H9 (cell line): ENCODE measurements at regions not wholly inside any gene's neighbourhood (a gene's known extent, or its start where the extent isn't known, plus 50 kb on each side); places are given as distances from the start of the nearest gene placed in this dataset.

Source experiments
- DNase-seq: peaks from one replicate; pipeline ENCODE4 v3.0.0-alpha.2; 2017
- H2AFZ ChIP-seq: one replicate; pipeline ENCODE4 v1.6.1; 2013; ENCODE audit warnings: mild to moderate bottlenecking, low read length, control low read depth, moderate library complexity
- H2AK5ac ChIP-seq: 2 replicates; pipeline ENCODE4 v1.6.1; 2013; ENCODE audit warnings: low read length, control low read depth, mixed read lengths; ENCODE audit not compliant: insufficient read length
- H2BK120ac ChIP-seq: one replicate; pipeline ENCODE4 v1.6.1; 2013; ENCODE audit warnings: low read depth, mild to moderate bottlenecking, low read length, control low read depth, inconsistent platforms; ENCODE audit not compliant: poor library complexity, severe bottlenecking
- H2BK12ac ChIP-seq: 2 replicates; pipeline ENCODE4 v1.6.1; 2013; ENCODE audit warnings: low read length, control low read depth, mixed read lengths, low read depth; ENCODE audit not compliant: insufficient read length
- H2BK15ac ChIP-seq: 2 replicates; pipeline ENCODE4 v1.6.1; 2013; ENCODE audit warnings: low read depth, low read length, control low read depth
- H2BK20ac ChIP-seq: one replicate; pipeline ENCODE4 v1.6.1; 2013; ENCODE audit warnings: low read depth, mild to moderate bottlenecking, low read length, control low read depth, inconsistent platforms; ENCODE audit not compliant: poor library complexity, severe bottlenecking
- H2BK5ac ChIP-seq: 2 replicates; pipeline ENCODE4 v1.6.1; 2013; ENCODE audit warnings: low read length, control low read depth, mixed read lengths; ENCODE audit not compliant: insufficient read length
- H3K14ac ChIP-seq: 2 replicates; pipeline ENCODE4 v1.6.1; 2013; ENCODE audit warnings: low read length, control low read depth; ENCODE audit not compliant: insufficient read depth
- H3K18ac ChIP-seq: 2 replicates; pipeline ENCODE4 v1.6.1; 2013; ENCODE audit warnings: low read depth, mild to moderate bottlenecking, mixed read lengths, low read length, control low read depth; ENCODE audit not compliant: insufficient read length
- H3K23ac ChIP-seq: 2 replicates; pipeline ENCODE4 v1.6.1; 2013; ENCODE audit warnings: low read length, control low read depth, mixed read lengths, low read depth; ENCODE audit not compliant: insufficient read length
- H3K23me2 ChIP-seq: 2 replicates; pipeline ENCODE4 v1.6.1; 2013; ENCODE audit warnings: low read depth, mild to moderate bottlenecking, mixed read lengths, low read length, control low read depth; ENCODE audit not compliant: insufficient read length, poor library complexity, severe bottlenecking
- H3K27ac ChIP-seq: 2 replicates; pipeline ENCODE4 v1.5.1; 2013; ENCODE audit warnings: low read length, control low read depth, mixed read lengths, low read depth; ENCODE audit not compliant: insufficient read length
- H3K27me3 ChIP-seq: 2 replicates; pipeline ENCODE4 v1.6.1; 2013; ENCODE audit warnings: low read length, control low read depth, inconsistent platforms; ENCODE audit not compliant: insufficient read depth
- H3K4ac ChIP-seq: 2 replicates; pipeline ENCODE4 v1.6.1; 2013; ENCODE audit warnings: low read depth, mild to moderate bottlenecking, control low read depth, inconsistent platforms, low read length, moderate library complexity
- H3K4me1 ChIP-seq: 2 replicates; pipeline ENCODE4 v1.6.1; 2013; ENCODE audit warnings: low read length, control low read depth, inconsistent platforms; ENCODE audit not compliant: insufficient read depth
- H3K4me2 ChIP-seq: 2 replicates; pipeline ENCODE4 v1.6.1; 2013; ENCODE audit warnings: low read length, control low read depth, mixed read lengths; ENCODE audit not compliant: insufficient read length, insufficient read depth
- H3K56ac ChIP-seq: 2 replicates; pipeline ENCODE4 v1.6.1; 2013; ENCODE audit warnings: low read depth, mild to moderate bottlenecking, mixed read lengths, low read length, control low read depth; ENCODE audit not compliant: insufficient read length
- H3K79me1 ChIP-seq: 2 replicates; pipeline ENCODE4 v1.6.1; 2013; ENCODE audit warnings: low read depth, mild to moderate bottlenecking, moderate library complexity, low read length, control low read depth, inconsistent platforms; ENCODE audit not compliant: insufficient read depth, poor library complexity, severe bottlenecking
- H3K79me2 ChIP-seq: 2 replicates; pipeline ENCODE4 v1.6.1; 2013; ENCODE audit warnings: low read length, control low read depth, inconsistent platforms; ENCODE audit not compliant: insufficient read depth
- H3K9ac ChIP-seq: 2 replicates; pipeline ENCODE4 v1.6.1; 2013; ENCODE audit warnings: low read length, control low read depth, mixed read lengths; ENCODE audit not compliant: insufficient read length; ENCODE audit errors: extremely low read depth
- H3K9me3 ChIP-seq: one replicate; pipeline ENCODE4 v1.6.1; 2013; ENCODE audit warnings: low read depth, low read length, inconsistent platforms; ENCODE audit not compliant: control insufficient read depth
- H3T11ph ChIP-seq: one replicate; pipeline ENCODE4 v1.6.1; 2013; ENCODE audit warnings: mild to moderate bottlenecking, low read length, control low read depth, inconsistent platforms
- H4K20me1 ChIP-seq: one replicate; pipeline ENCODE4 v1.6.1; 2013; ENCODE audit not compliant: control insufficient read depth, insufficient read length, insufficient read depth
- H4K5ac ChIP-seq: 2 replicates; pipeline ENCODE4 v1.6.1; 2013; ENCODE audit warnings: low read depth, mild to moderate bottlenecking, mixed read lengths, low read length, control low read depth; ENCODE audit not compliant: insufficient read length
- H4K8ac ChIP-seq: replicated peaks from 2 replicates; pipeline ENCODE4 v1.6.1; 2013; ENCODE audit warnings: low read length, control low read depth, mixed read lengths, low read depth; ENCODE audit not compliant: insufficient read length
- H4K91ac ChIP-seq: 2 replicates; pipeline ENCODE4 v1.6.1; 2013; ENCODE audit warnings: low read depth, mild to moderate bottlenecking, moderate library complexity, mixed read lengths, low read length, control low read depth; ENCODE audit not compliant: insufficient read length
- H3K27ac Mint-ChIP-seq, 3 experiments: 2 replicates in 2 of 3; 3 replicates in 1 of 3; pipeline ENCODE4 v1.8.0; 2020 to 2021; ENCODE audit warnings: mixed read lengths in 3 of 3, mild to moderate bottlenecking in 1 of 3, moderate library complexity in 1 of 3
- H3K27me3 Mint-ChIP-seq: 2 replicates; pipeline ENCODE4 v1.8.0; 2021; ENCODE audit warnings: low read depth, mild to moderate bottlenecking, moderate library complexity, mixed read lengths
- H3K36me3 Mint-ChIP-seq, 3 experiments: 2 replicates in 2 of 3; 3 replicates in 1 of 3; pipeline ENCODE4 v1.8.0; 2020 to 2021; ENCODE audit warnings: low read depth in 3 of 3, mixed read lengths in 3 of 3; ENCODE audit not compliant: insufficient read depth in 1 of 3
- H3K4me1 Mint-ChIP-seq, 2 experiments: 2 replicates each; pipeline ENCODE4 v1.8.0; 2020; ENCODE audit warnings: mixed read lengths in 2 of 2
- H3K4me3 Mint-ChIP-seq, 2 experiments: 2 replicates in 1 of 2; 3 replicates in 1 of 2; pipeline ENCODE4 v1.8.0; 2020 to 2021; ENCODE audit warnings: mild to moderate bottlenecking in 2 of 2, mixed read lengths in 2 of 2, moderate library complexity in 1 of 2
- H3K9me3 Mint-ChIP-seq, 2 experiments: 2 replicates in 1 of 2; 3 replicates in 1 of 2; pipeline ENCODE4 v1.8.0; 2020; ENCODE audit warnings: mild to moderate bottlenecking in 2 of 2, mixed read lengths in 2 of 2, moderate library complexity in 1 of 2
- TF ChIP-seq, protein P1 (sequence below): fragments of 200-600 bp; sonication (generic); conservative IDR thresholded peaks from 3 replicates; pipeline ENCODE4 v1.8.0; 2021; ENCODE audit warnings: antibody characterized with exemption, mild to moderate bottlenecking

DNA sequence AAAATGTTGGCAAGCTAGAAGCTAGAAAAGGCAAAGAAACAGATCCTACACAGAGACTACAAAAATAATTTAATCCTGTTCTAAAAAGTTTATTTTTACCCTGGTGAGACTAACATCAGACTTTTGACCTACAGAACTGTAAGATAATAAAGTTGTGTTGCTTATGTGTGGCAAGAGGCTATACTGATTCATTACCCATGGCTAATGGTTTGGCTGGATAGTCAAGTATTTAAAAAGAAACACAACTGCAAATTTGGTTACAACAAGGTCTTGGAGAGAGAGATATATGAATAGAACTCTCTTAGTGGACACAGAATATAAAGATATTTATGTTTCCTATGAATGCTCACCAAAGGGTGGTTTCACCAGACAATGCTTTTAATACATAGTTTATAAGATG lies 364.2 kb upstream of the PLSCR5 start:
- DNase-seq, result no peak
- TF ChIP-seq, protein P1, sequence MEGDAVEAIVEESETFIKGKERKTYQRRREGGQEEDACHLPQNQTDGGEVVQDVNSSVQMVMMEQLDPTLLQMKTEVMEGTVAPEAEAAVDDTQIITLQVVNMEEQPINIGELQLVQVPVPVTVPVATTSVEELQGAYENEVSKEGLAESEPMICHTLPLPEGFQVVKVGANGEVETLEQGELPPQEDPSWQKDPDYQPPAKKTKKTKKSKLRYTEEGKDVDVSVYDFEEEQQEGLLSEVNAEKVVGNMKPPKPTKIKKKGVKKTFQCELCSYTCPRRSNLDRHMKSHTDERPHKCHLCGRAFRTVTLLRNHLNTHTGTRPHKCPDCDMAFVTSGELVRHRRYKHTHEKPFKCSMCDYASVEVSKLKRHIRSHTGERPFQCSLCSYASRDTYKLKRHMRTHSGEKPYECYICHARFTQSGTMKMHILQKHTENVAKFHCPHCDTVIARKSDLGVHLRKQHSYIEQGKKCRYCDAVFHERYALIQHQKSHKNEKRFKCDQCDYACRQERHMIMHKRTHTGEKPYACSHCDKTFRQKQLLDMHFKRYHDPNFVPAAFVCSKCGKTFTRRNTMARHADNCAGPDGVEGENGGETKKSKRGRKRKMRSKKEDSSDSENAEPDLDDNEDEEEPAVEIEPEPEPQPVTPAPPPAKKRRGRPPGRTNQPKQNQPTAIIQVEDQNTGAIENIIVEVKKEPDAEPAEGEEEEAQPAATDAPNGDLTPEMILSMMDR, result no peak
- H4K8ac ChIP-seq, result no peak overlapping the region
- H3K23me2 ChIP-seq, result no peaks in the 10 kb centered on the region
- H2BK120ac ChIP-seq, result no peak overlapping the region
- no peak overlapping the region for H3K18ac ChIP-seq
- H3K4me2 ChIP-seq, result no peak overlapping the region
- H3K79me1 ChIP-seq, result no peaks in the 10 kb centered on the region
- H2AFZ ChIP-seq, result no peak overlapping the region
- H3K9me3 ChIP-seq, result no peaks in the 10 kb centered on the region
- H4K20me1 ChIP-seq, result no peaks in the 10 kb centered on the region
- H4K5ac ChIP-seq, result no peak overlapping the region
- H2BK12ac ChIP-seq, result no peak overlapping the region
- no peaks in the 10 kb centered on the region for H3K79me2 ChIP-seq
- H3T11ph ChIP-seq, result no peak overlapping the region
- Mint-ChIP-seq H3K27me3 (no peaks in the 10 kb centered on the region), H3K4me1 (peaks cover 7 to 16% of the 10 kb centered on the region in 2 experiments; a peak in 3 of 4 replicates), H3K27ac (no peak overlapping the region), H3K36me3 (no peaks in the 10 kb centered on the region), H3K9me3 (no peaks in the 10 kb centered on the region), H3K4me3 (no peak overlapping the region)
- no peak overlapping the region for H3K23ac ChIP-seq
- no peak overlapping the region for H3K14ac ChIP-seq
- no peaks in the 10 kb centered on the region for H3K4me1 ChIP-seq
- H3K27me3 ChIP-seq, result no peaks in the 10 kb centered on the region
- no peak overlapping the region for H3K4ac ChIP-seq
- no peak overlapping the region for H4K91ac ChIP-seq
- no peak overlapping the region for H2BK15ac ChIP-seq
- no peak overlapping the region for H3K9ac ChIP-seq
- no peak overlapping the region for H2BK5ac ChIP-seq
- H3K27ac ChIP-seq, result no peak overlapping the region
- no peak overlapping the region for H2AK5ac ChIP-seq
- H2BK20ac ChIP-seq, result no peak overlapping the region
- no peak overlapping the region for H3K56ac ChIP-seq
